ENCODE measurements at regions not wholly inside any gene's neighbourhood (a gene's known extent, or its start where the extent isn't known, plus 50 kb on each side); places are given as distances from the start of the nearest gene placed in this dataset.
"Not testable (repeated sequence)": the region's sequence is repeated elsewhere in the genome, so short reads cannot be mapped to it uniquely, and the experiment has no call there.

GRCh38 chr16:85239239-85239638, 127.0 kb upstream of the CIBAR2 start:
- no peak for DNase-seq (ENCODE audit: low read depth)

- DNase-seq (ENCODE audit: low read depth): no peak
Measured at GRCh38 chr16:85239871-85240270, 127.6 kb upstream of the CIBAR2 start.

- DNase-seq (ENCODE audit: low read depth): no peak
Measured at GRCh38 chr16:85240982-85241924, 129.0 kb upstream of the CIBAR2 start.

- no peak for DNase-seq (ENCODE audit: low read depth)
Measured at GRCh38 chr16:85242140-85242539, 129.9 kb upstream of the CIBAR2 start.

GRCh38 chr16:85243308-85243707, 131.0 kb upstream of the CIBAR2 start:
- DNase-seq (ENCODE audit: low read depth): no peak

GRCh38 chr16:85244452-85244851, 132.2 kb upstream of the CIBAR2 start:
- not testable (repeated sequence) for DNase-seq (ENCODE audit: low read depth)

- no peak for DNase-seq (ENCODE audit: low read depth)
Measured at GRCh38 chr16:85245307-85246172, 133.3 kb upstream of the CIBAR2 start.

- DNase-seq (ENCODE audit: low read depth): no peak
Measured at GRCh38 chr16:85246473-85246872, 134.2 kb upstream of the CIBAR2 start.

GRCh38 chr16:85246973-85247372, 134.7 kb upstream of the CIBAR2 start:
- DNase-seq (ENCODE audit: low read depth): no peak

- DNase-seq (ENCODE audit: low read depth): no peak
Measured at GRCh38 chr16:85248342-85248741, 136.1 kb upstream of the CIBAR2 start.

- DNase-seq (ENCODE audit: low read depth): no peak
Measured at GRCh38 chr16:85248857-85249256, 136.6 kb upstream of the CIBAR2 start.

- no peak for DNase-seq (ENCODE audit: low read depth)
Measured at GRCh38 chr16:85249418-85250146, 137.3 kb upstream of the CIBAR2 start.

- DNase-seq (ENCODE audit: low read depth): no peak
Measured at GRCh38 chr16:85250147-85250463, 137.8 kb upstream of the CIBAR2 start.

- no peak for DNase-seq (ENCODE audit: low read depth)
Measured at GRCh38 chr16:85250609-85251223, 138.4 kb upstream of the CIBAR2 start.

- no peak for DNase-seq (ENCODE audit: low read depth)
Measured at GRCh38 chr16:85251225-85251760, 139.0 kb upstream of the CIBAR2 start.

GRCh38 chr16:85252014-85252413, 139.7 kb upstream of the CIBAR2 start:
- DNase-seq (ENCODE audit: low read depth): no peak

GRCh38 chr16:85252461-85252860, 140.2 kb upstream of the CIBAR2 start:
- DNase-seq (ENCODE audit: low read depth): no peak

- no peak for DNase-seq (ENCODE audit: low read depth)
Measured at GRCh38 chr16:85253084-85253941, 141.0 kb upstream of the CIBAR2 start.

GRCh38 chr16:85254051-85254450, 141.8 kb upstream of the CIBAR2 start:
- no peak for DNase-seq (ENCODE audit: low read depth)

GRCh38 chr16:85254921-85255320, 142.6 kb upstream of the CIBAR2 start:
- no peak for DNase-seq (ENCODE audit: low read depth)

- DNase-seq (ENCODE audit: low read depth): no peak
Measured at GRCh38 chr16:85255777-85256176, 143.5 kb upstream of the CIBAR2 start.
